ENCODE measurements at regions not wholly inside any gene's neighbourhood (a gene's known extent, or its start where the extent isn't known, plus 50 kb on each side); places are given as distances from the start of the nearest gene placed in this dataset.

DNA sequence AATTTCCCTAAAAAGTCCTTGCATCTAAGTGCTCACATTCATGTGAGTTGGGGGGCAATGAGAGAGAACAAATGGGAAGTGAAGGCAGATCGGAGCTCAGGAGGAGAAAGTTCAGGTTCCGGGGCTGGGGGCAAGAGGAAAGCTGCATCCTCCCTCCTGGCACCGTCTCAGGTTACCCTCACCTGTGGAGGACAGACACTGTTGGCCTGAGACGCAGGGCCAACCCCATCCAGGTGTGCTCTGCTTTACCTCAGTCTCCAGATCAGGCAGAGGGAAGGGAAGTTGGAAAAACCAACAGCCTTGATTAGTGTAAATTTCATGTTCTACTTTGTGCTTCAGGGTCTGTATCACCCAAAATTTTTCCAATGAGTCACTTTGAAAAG lies 146.9 kb downstream of the TRIM29 start:
- Histone ChIP-seq H3K36me3 (replicated peaks; ENCODE audit: insufficient read depth, low read depth) (no peaks in the 10 kb centered on the region), H3K27me3 (no peaks in the 10 kb centered on the region), H3K79me2 (no peaks in the 10 kb centered on the region), H3K27ac (no peak overlapping the region), H3K9me3 (ENCODE audit: low read depth) (no peaks in the 10 kb centered on the region), H4K20me1 (ENCODE audit: insufficient read depth, poor library complexity, severe bottlenecking) (no peaks in the 10 kb centered on the region), H3K4me3 (no peak overlapping the region), H3K4me2 (no peak overlapping the region), H3K4me1 (ENCODE audit: insufficient read depth) (no peaks in the 10 kb centered on the region), H3K9me2 (replicated peaks; ENCODE audit: insufficient read depth) (no peaks in the 10 kb centered on the region), H2AFZ (no peak overlapping the region)
- 89% methylated on average over 4 of the region's 4 CpGs for WGBS (ENCODE audit: low lambda C conversion rate, missing lambda C conversion rate)
- TF ChIP-seq, protein P1, sequence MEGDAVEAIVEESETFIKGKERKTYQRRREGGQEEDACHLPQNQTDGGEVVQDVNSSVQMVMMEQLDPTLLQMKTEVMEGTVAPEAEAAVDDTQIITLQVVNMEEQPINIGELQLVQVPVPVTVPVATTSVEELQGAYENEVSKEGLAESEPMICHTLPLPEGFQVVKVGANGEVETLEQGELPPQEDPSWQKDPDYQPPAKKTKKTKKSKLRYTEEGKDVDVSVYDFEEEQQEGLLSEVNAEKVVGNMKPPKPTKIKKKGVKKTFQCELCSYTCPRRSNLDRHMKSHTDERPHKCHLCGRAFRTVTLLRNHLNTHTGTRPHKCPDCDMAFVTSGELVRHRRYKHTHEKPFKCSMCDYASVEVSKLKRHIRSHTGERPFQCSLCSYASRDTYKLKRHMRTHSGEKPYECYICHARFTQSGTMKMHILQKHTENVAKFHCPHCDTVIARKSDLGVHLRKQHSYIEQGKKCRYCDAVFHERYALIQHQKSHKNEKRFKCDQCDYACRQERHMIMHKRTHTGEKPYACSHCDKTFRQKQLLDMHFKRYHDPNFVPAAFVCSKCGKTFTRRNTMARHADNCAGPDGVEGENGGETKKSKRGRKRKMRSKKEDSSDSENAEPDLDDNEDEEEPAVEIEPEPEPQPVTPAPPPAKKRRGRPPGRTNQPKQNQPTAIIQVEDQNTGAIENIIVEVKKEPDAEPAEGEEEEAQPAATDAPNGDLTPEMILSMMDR (IDR thresholded peaks at IDR 0.05; ENCODE audit: poor library complexity), result no peak
- TF ChIP-seq EZH2 (IDR thresholded peaks at IDR 0.05; ENCODE audit: borderline replicate concordance) (no peak), EZH2phosphoT487 (IDR thresholded peaks at IDR 0.05; ENCODE audit: low read depth, severe bottlenecking, unreplicated experiment) (no peak)
- no peak for DNase-seq (ENCODE audit: low spot score)

GRCh38 chr11:119990309-119991021 lies 147.4 kb downstream of the TRIM29 start:
- no peaks in the 10 kb centered on the region for H3K79me2 ChIP-seq
- no peaks in the 10 kb centered on the region for H3K9me3 ChIP-seq (ENCODE audit: low read depth)
- no peak overlapping the region for H2AFZ ChIP-seq
- no peaks in the 10 kb centered on the region for H4K20me1 ChIP-seq (ENCODE audit: insufficient read depth, poor library complexity, severe bottlenecking)
- H3K4me2 ChIP-seq, result no peak overlapping the region
- H3K27ac ChIP-seq, result no peak overlapping the region
- no peaks in the 10 kb centered on the region for H3K27me3 ChIP-seq
- H3K4me3 ChIP-seq, result no peak overlapping the region
- H3K9me2 ChIP-seq (replicated peaks; ENCODE audit: insufficient read depth), result no peaks in the 10 kb centered on the region
- no peak for DNase-seq (ENCODE audit: low spot score)
- no peaks in the 10 kb centered on the region for H3K36me3 ChIP-seq (replicated peaks; ENCODE audit: insufficient read depth, low read depth)
- no peaks in the 10 kb centered on the region for H3K4me1 ChIP-seq (ENCODE audit: insufficient read depth)
- 85% methylated on average over 6 of the region's 6 CpGs for WGBS (ENCODE audit: low lambda C conversion rate, missing lambda C conversion rate)
- TF ChIP-seq, protein P1 (IDR thresholded peaks at IDR 0.05; ENCODE audit: poor library complexity), result no peak
- TF ChIP-seq EZH2phosphoT487 (IDR thresholded peaks at IDR 0.05; ENCODE audit: low read depth, severe bottlenecking, unreplicated experiment) (no peak), EZH2 (IDR thresholded peaks at IDR 0.05; ENCODE audit: borderline replicate concordance) (no peak)

DNA sequence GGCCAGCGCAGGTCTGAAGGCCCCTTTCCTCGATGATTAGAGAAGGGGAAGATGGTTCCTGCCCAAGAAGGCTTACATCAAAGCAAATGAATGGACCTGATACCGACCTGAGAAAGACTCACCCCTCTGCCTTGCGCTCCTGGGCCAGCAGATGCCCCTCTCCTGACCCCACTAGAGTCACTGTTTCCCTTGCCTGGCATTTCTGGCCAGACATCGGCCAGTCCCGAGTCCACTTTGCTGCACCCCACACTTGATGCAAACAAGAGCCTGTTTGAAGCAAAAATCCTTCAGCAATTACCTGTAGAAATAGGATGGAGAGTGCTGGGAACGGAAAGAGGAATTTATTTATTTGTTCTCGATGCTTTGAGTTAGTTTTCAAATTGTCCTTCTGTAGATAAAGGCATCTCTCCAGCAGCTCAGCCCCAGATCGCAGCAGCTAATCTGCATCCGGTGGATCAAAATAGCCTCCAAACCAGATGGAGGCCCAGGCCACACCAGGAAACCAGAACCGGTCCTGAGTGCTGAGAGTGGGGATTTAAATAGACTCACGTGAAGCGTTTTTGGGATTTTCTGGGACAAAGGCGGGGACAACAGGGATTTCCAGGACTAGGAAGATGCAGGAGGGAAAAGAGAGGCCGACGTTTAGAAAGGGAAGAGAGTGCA lies 148.6 kb downstream of the TRIM29 start:
- H2AFZ ChIP-seq, result no peak overlapping the region
- H3K9me3 ChIP-seq (ENCODE audit: low read depth), result no peaks in the 10 kb centered on the region
- WGBS (ENCODE audit: low lambda C conversion rate, missing lambda C conversion rate), result 80% methylated on average over 16 of the region's 16 CpGs
- no peak overlapping the region for H3K4me3 ChIP-seq
- H3K27me3 ChIP-seq, result peaks cover 3% of the 10 kb centered on the region
- H3K36me3 ChIP-seq (replicated peaks; ENCODE audit: insufficient read depth, low read depth), result no peaks in the 10 kb centered on the region
- H3K4me1 ChIP-seq (ENCODE audit: insufficient read depth), result no peaks in the 10 kb centered on the region
- H3K27ac ChIP-seq, result no peak overlapping the region
- no peak overlapping the region for H3K4me2 ChIP-seq
- DNase-seq (ENCODE audit: low spot score), result no peak
- H4K20me1 ChIP-seq (ENCODE audit: insufficient read depth, poor library complexity, severe bottlenecking), result no peaks in the 10 kb centered on the region
- no peaks in the 10 kb centered on the region for H3K9me2 ChIP-seq (replicated peaks; ENCODE audit: insufficient read depth)
- no peak for TF ChIP-seq EZH2phosphoT487 (IDR thresholded peaks at IDR 0.05; ENCODE audit: low read depth, severe bottlenecking, unreplicated experiment)
- TF ChIP-seq EZH2 (IDR thresholded peaks at IDR 0.05; ENCODE audit: borderline replicate concordance), result no peak
- TF ChIP-seq, protein P1 (IDR thresholded peaks at IDR 0.05; ENCODE audit: poor library complexity), result no peak
- H3K79me2 ChIP-seq, result no peaks in the 10 kb centered on the region

Measured in hepatocyte (in vitro differentiated cells).